H9 (cell line): ENCODE measurements at regions not wholly inside any gene's neighbourhood (a gene's known extent, or its start where the extent isn't known, plus 50 kb on each side); places are given as distances from the start of the nearest gene placed in this dataset.

Experiments used
- DNase-seq: peaks from one replicate; pipeline ENCODE4 v3.0.0-alpha.2; 2017
- H2AFZ ChIP-seq: one replicate; pipeline ENCODE4 v1.6.1; 2013; ENCODE audit warnings: mild to moderate bottlenecking, low read length, control low read depth, moderate library complexity
- H2AK5ac ChIP-seq: 2 replicates; pipeline ENCODE4 v1.6.1; 2013; ENCODE audit warnings: low read length, control low read depth, mixed read lengths; ENCODE audit not compliant: insufficient read length
- H2BK120ac ChIP-seq: one replicate; pipeline ENCODE4 v1.6.1; 2013; ENCODE audit warnings: low read depth, mild to moderate bottlenecking, low read length, control low read depth, inconsistent platforms; ENCODE audit not compliant: poor library complexity, severe bottlenecking
- H2BK12ac ChIP-seq: 2 replicates; pipeline ENCODE4 v1.6.1; 2013; ENCODE audit warnings: low read length, control low read depth, mixed read lengths, low read depth; ENCODE audit not compliant: insufficient read length
- H2BK15ac ChIP-seq: 2 replicates; pipeline ENCODE4 v1.6.1; 2013; ENCODE audit warnings: low read depth, low read length, control low read depth
- H2BK20ac ChIP-seq: one replicate; pipeline ENCODE4 v1.6.1; 2013; ENCODE audit warnings: low read depth, mild to moderate bottlenecking, low read length, control low read depth, inconsistent platforms; ENCODE audit not compliant: poor library complexity, severe bottlenecking
- H2BK5ac ChIP-seq: 2 replicates; pipeline ENCODE4 v1.6.1; 2013; ENCODE audit warnings: low read length, control low read depth, mixed read lengths; ENCODE audit not compliant: insufficient read length
- H3K14ac ChIP-seq: 2 replicates; pipeline ENCODE4 v1.6.1; 2013; ENCODE audit warnings: low read length, control low read depth; ENCODE audit not compliant: insufficient read depth
- H3K18ac ChIP-seq: 2 replicates; pipeline ENCODE4 v1.6.1; 2013; ENCODE audit warnings: low read depth, mild to moderate bottlenecking, mixed read lengths, low read length, control low read depth; ENCODE audit not compliant: insufficient read length
- H3K23ac ChIP-seq: 2 replicates; pipeline ENCODE4 v1.6.1; 2013; ENCODE audit warnings: low read length, control low read depth, mixed read lengths, low read depth; ENCODE audit not compliant: insufficient read length
- H3K23me2 ChIP-seq: 2 replicates; pipeline ENCODE4 v1.6.1; 2013; ENCODE audit warnings: low read depth, mild to moderate bottlenecking, mixed read lengths, low read length, control low read depth; ENCODE audit not compliant: insufficient read length, poor library complexity, severe bottlenecking
- H3K27ac ChIP-seq: 2 replicates; pipeline ENCODE4 v1.5.1; 2013; ENCODE audit warnings: low read length, control low read depth, mixed read lengths, low read depth; ENCODE audit not compliant: insufficient read length
- H3K27me3 ChIP-seq: 2 replicates; pipeline ENCODE4 v1.6.1; 2013; ENCODE audit warnings: low read length, control low read depth, inconsistent platforms; ENCODE audit not compliant: insufficient read depth
- H3K4ac ChIP-seq: 2 replicates; pipeline ENCODE4 v1.6.1; 2013; ENCODE audit warnings: low read depth, mild to moderate bottlenecking, control low read depth, inconsistent platforms, low read length, moderate library complexity
- H3K4me1 ChIP-seq: 2 replicates; pipeline ENCODE4 v1.6.1; 2013; ENCODE audit warnings: low read length, control low read depth, inconsistent platforms; ENCODE audit not compliant: insufficient read depth
- H3K4me2 ChIP-seq: 2 replicates; pipeline ENCODE4 v1.6.1; 2013; ENCODE audit warnings: low read length, control low read depth, mixed read lengths; ENCODE audit not compliant: insufficient read length, insufficient read depth
- H3K56ac ChIP-seq: 2 replicates; pipeline ENCODE4 v1.6.1; 2013; ENCODE audit warnings: low read depth, mild to moderate bottlenecking, mixed read lengths, low read length, control low read depth; ENCODE audit not compliant: insufficient read length
- H3K79me1 ChIP-seq: 2 replicates; pipeline ENCODE4 v1.6.1; 2013; ENCODE audit warnings: low read depth, mild to moderate bottlenecking, moderate library complexity, low read length, control low read depth, inconsistent platforms; ENCODE audit not compliant: insufficient read depth, poor library complexity, severe bottlenecking
- H3K79me2 ChIP-seq: 2 replicates; pipeline ENCODE4 v1.6.1; 2013; ENCODE audit warnings: low read length, control low read depth, inconsistent platforms; ENCODE audit not compliant: insufficient read depth
- H3K9ac ChIP-seq: 2 replicates; pipeline ENCODE4 v1.6.1; 2013; ENCODE audit warnings: low read length, control low read depth, mixed read lengths; ENCODE audit not compliant: insufficient read length; ENCODE audit errors: extremely low read depth
- H3K9me3 ChIP-seq: one replicate; pipeline ENCODE4 v1.6.1; 2013; ENCODE audit warnings: low read depth, low read length, inconsistent platforms; ENCODE audit not compliant: control insufficient read depth
- H3T11ph ChIP-seq: one replicate; pipeline ENCODE4 v1.6.1; 2013; ENCODE audit warnings: mild to moderate bottlenecking, low read length, control low read depth, inconsistent platforms
- H4K20me1 ChIP-seq: one replicate; pipeline ENCODE4 v1.6.1; 2013; ENCODE audit not compliant: control insufficient read depth, insufficient read length, insufficient read depth
- H4K5ac ChIP-seq: 2 replicates; pipeline ENCODE4 v1.6.1; 2013; ENCODE audit warnings: low read depth, mild to moderate bottlenecking, mixed read lengths, low read length, control low read depth; ENCODE audit not compliant: insufficient read length
- H4K8ac ChIP-seq: replicated peaks from 2 replicates; pipeline ENCODE4 v1.6.1; 2013; ENCODE audit warnings: low read length, control low read depth, mixed read lengths, low read depth; ENCODE audit not compliant: insufficient read length
- H4K91ac ChIP-seq: 2 replicates; pipeline ENCODE4 v1.6.1; 2013; ENCODE audit warnings: low read depth, mild to moderate bottlenecking, moderate library complexity, mixed read lengths, low read length, control low read depth; ENCODE audit not compliant: insufficient read length
- H3K27ac Mint-ChIP-seq, 3 experiments: 2 replicates in 2 of 3; 3 replicates in 1 of 3; pipeline ENCODE4 v1.8.0; 2020 to 2021; ENCODE audit warnings: mixed read lengths in 3 of 3, mild to moderate bottlenecking in 1 of 3, moderate library complexity in 1 of 3
- H3K27me3 Mint-ChIP-seq: 2 replicates; pipeline ENCODE4 v1.8.0; 2021; ENCODE audit warnings: low read depth, mild to moderate bottlenecking, moderate library complexity, mixed read lengths
- H3K36me3 Mint-ChIP-seq, 3 experiments: 2 replicates in 2 of 3; 3 replicates in 1 of 3; pipeline ENCODE4 v1.8.0; 2020 to 2021; ENCODE audit warnings: low read depth in 3 of 3, mixed read lengths in 3 of 3; ENCODE audit not compliant: insufficient read depth in 1 of 3
- H3K4me1 Mint-ChIP-seq, 2 experiments: 2 replicates each; pipeline ENCODE4 v1.8.0; 2020; ENCODE audit warnings: mixed read lengths in 2 of 2
- H3K4me3 Mint-ChIP-seq, 2 experiments: 2 replicates in 1 of 2; 3 replicates in 1 of 2; pipeline ENCODE4 v1.8.0; 2020 to 2021; ENCODE audit warnings: mild to moderate bottlenecking in 2 of 2, mixed read lengths in 2 of 2, moderate library complexity in 1 of 2
- H3K9me3 Mint-ChIP-seq, 2 experiments: 2 replicates in 1 of 2; 3 replicates in 1 of 2; pipeline ENCODE4 v1.8.0; 2020; ENCODE audit warnings: mild to moderate bottlenecking in 2 of 2, mixed read lengths in 2 of 2, moderate library complexity in 1 of 2
- CTCF ChIP-seq: fragments of 200-600 bp; sonication (generic); conservative IDR thresholded peaks from 3 replicates; pipeline ENCODE4 v1.8.0; 2021; ENCODE audit warnings: antibody characterized with exemption, mild to moderate bottlenecking
- WGBS: extraction: QIAGEN DNeasy Blood & Tissue Kit; methylation state at CpG from one replicate; pipeline ENCODE4 v1.1.7; 2013; ENCODE audit warnings: missing lambda C conversion rate, low lambda C conversion rate, mixed read lengths; ENCODE audit not compliant: insufficient read length; ENCODE audit errors: extremely low coverage; 5-methylcytosine and 5-hydroxymethylcytosine counted together

- H3K79me1 ChIP-seq = no peaks in the 10 kb centered on the region
- H3K4me1 ChIP-seq = no peaks in the 10 kb centered on the region
- Mint-ChIP-seq H3K36me3 (no peaks in the 10 kb centered on the region), H3K27me3 (no peaks in the 10 kb centered on the region), H3K27ac (0 out of 7 replicates have a peak overlapping the region, but pooled peaks of 1 of the 3 experiments have one; percentile 13), H3K4me3 (no peak overlapping the region), H3K9me3 (no peaks in the 10 kb centered on the region), H3K4me1 (peaks cover 11 to 12% of the 10 kb centered on the region in 2 experiments)
- no peak overlapping the region for H2AK5ac ChIP-seq
- no peak overlapping the region for H3T11ph ChIP-seq
- no peak overlapping the region for H3K18ac ChIP-seq
- H4K91ac ChIP-seq = no peak overlapping the region
- H3K27ac ChIP-seq = no peak overlapping the region
- H2BK15ac ChIP-seq = no peak overlapping the region
- WGBS = no CpG with 5 or more reads among the region's 7 CpGs
- H4K20me1 ChIP-seq = no peaks in the 10 kb centered on the region
- TF ChIP-seq CTCF = no peak
- no peak overlapping the region for H2AFZ ChIP-seq
- H2BK20ac ChIP-seq = no peak overlapping the region
- H3K56ac ChIP-seq = no peak overlapping the region
- no peak overlapping the region for H3K4ac ChIP-seq
- no peaks in the 10 kb centered on the region for H3K79me2 ChIP-seq
- DNase-seq = no peak
- no peak overlapping the region for H3K23ac ChIP-seq
- H3K9me3 ChIP-seq = no peaks in the 10 kb centered on the region
- no peak overlapping the region for H2BK12ac ChIP-seq
- H4K8ac ChIP-seq = no peak overlapping the region
- H4K5ac ChIP-seq = no peak overlapping the region
- no peak overlapping the region for H3K9ac ChIP-seq
- H3K14ac ChIP-seq = no peak overlapping the region
- H3K23me2 ChIP-seq = no peaks in the 10 kb centered on the region
- no peaks in the 10 kb centered on the region for H3K27me3 ChIP-seq
- H3K4me2 ChIP-seq = no peak overlapping the region
- no peak overlapping the region for H2BK5ac ChIP-seq
- no peak overlapping the region for H2BK120ac ChIP-seq
Measured at GRCh38 chr9:20144197-20144596, 355.4 kb upstream of the SLC24A2 start.
